A549 (cell line): ENCODE measurements at regions not wholly inside any gene's neighbourhood (a gene's known extent, or its start where the extent isn't known, plus 50 kb on each side); places are given as distances from the start of the nearest gene placed in this dataset.

ENCODE experiments used
- ATAC-seq, 2 experiments: fragments of 200-7000 bp in 1 of 2; fragments of >200 bp in 1 of 2; cut with Nextera tagmentation in 1 of 2; cut with Tn5 transposase in 1 of 2; 3 replicates each; pipeline versions ENCODE4 v1.8.0 to v1.9.1; 2018 to 2020; ENCODE audit warnings: mild to moderate bottlenecking in 1 of 2, moderate library complexity in 1 of 2
- CTCF ChIA-PET: fragments of 300-600 bp; sonication (Branson Sonifier 250); formaldehyde crosslinking; extraction: SDS; loops from one replicate; lab custom pipeline; 2021; ENCODE audit warnings: antibody characterized with exemption, inconsistent platforms; lab: Yijun Ruan, JAX
- POLR2A ChIA-PET: fragments of 350-600 bp; formaldehyde crosslinking; extraction: SDS; loops from one replicate; lab custom pipeline; 2021; ENCODE audit warnings: antibody characterized with exemption, inconsistent platforms; lab: Yijun Ruan, JAX
- DNase-seq, 2 experiments: peaks; one replicate each; pipeline versions ENCODE4 v3.0.0 to v3.0.0-alpha.2; 2011 to 2016; ENCODE audit warnings: low read depth in 1 of 2, low spot score in 1 of 2
- FAIRE-seq: peaks from 2 replicates; lab custom pipeline; 2011; peaks lifted over from hg19 to GRCh38; lab: Jason Lieb, UNC
- H3K27ac ChIP-seq, 2 experiments: fragments of >200 bp; sonication (Bioruptor Twin); formaldehyde crosslinking; 3 replicates each; pipeline ENCODE4 v1.5.1; 2016 to 2017
- H3K4me1 ChIP-seq: fragments of >200 bp; sonication (Bioruptor Twin); formaldehyde crosslinking; 3 replicates; pipeline ENCODE4 v1.6.1; 2016
- H3K4me2 ChIP-seq: fragments of >200 bp; sonication (Bioruptor Twin); formaldehyde crosslinking; 3 replicates; pipeline ENCODE4 v1.6.1; 2016
- H3K4me3 ChIP-seq: fragments of >200 bp; sonication (Bioruptor Twin); formaldehyde crosslinking; 3 replicates; pipeline ENCODE4 v1.5.1; 2016
- H3K9me3 ChIP-seq: fragments of >200 bp; sonication (Bioruptor Twin); formaldehyde crosslinking; 3 replicates; pipeline ENCODE4 v1.6.1; 2016
- BCL3 ChIP-seq: fragments of >200 bp; sonication (Bioruptor Twin); formaldehyde crosslinking; IDR thresholded peaks from 3 replicates; pipeline ENCODE4 v1.6.1; 2016
- CBX8 ChIP-seq: fragments of 200-600 bp; sonication (generic); IDR thresholded peaks from 2 replicates; pipeline ENCODE4 v1.6.1; 2016
- EHMT2 ChIP-seq: fragments of 200-600 bp; sonication (generic); IDR thresholded peaks from 2 replicates; pipeline ENCODE4 v1.6.1; 2016; ENCODE audit warnings: antibody characterized with exemption, low read depth, mild to moderate bottlenecking, moderate library complexity
- ELK1 ChIP-seq: fragments of 150-350 bp; IDR thresholded peaks from 2 replicates; pipeline ENCODE4 v1.6.1; 2014; ENCODE audit warnings: low read depth, mild to moderate bottlenecking, low read length
- HMGXB4 ChIP-seq: fragments of 250-450 bp; sonication (Bioruptor Pico); IDR thresholded peaks from 2 replicates; pipeline ENCODE4 v1.5.0; 2021; ENCODE audit warnings: mild to moderate bottlenecking, moderate library complexity, borderline replicate concordance
- HOXB5 ChIP-seq: fragments of 250-450 bp; sonication (Bioruptor Pico); IDR thresholded peaks from 2 replicates; pipeline ENCODE4 v1.5.0; 2020; ENCODE audit warnings: mild to moderate bottlenecking, moderate library complexity
- MAZ ChIP-seq: fragments of 150-350 bp; IDR thresholded peaks from 2 replicates; pipeline ENCODE4 v1.6.1; 2014; ENCODE audit warnings: antibody characterized with exemption, low read depth, low read length, borderline replicate concordance
- NFE2L2 ChIP-seq: fragments of 150-350 bp; conservative IDR thresholded peaks from 2 replicates; pipeline ENCODE4 v1.6.1; 2014; ENCODE audit warnings: low read length
- NPAS2 ChIP-seq: fragments of 250-450 bp; sonication (Bioruptor Pico); IDR thresholded peaks from 2 replicates; pipeline ENCODE4 v1.8.0; 2022; ENCODE audit warnings: mild to moderate bottlenecking, moderate library complexity, borderline replicate concordance
- NR3C1 ChIP-seq: fragments of >200 bp; sonication (Bioruptor Twin); formaldehyde crosslinking; IDR thresholded peaks from 3 replicates; pipeline ENCODE4 v1.6.1; 2017
- RCOR1 ChIP-seq: fragments of 150-350 bp; IDR thresholded peaks from 2 replicates; pipeline ENCODE4 v1.6.1; 2014; ENCODE audit warnings: antibody characterized with exemption, low read length, low read depth
- RNF2 ChIP-seq: fragments of 200-600 bp; sonication (generic); IDR thresholded peaks from 2 replicates; pipeline ENCODE4 v1.6.1; 2016; ENCODE audit warnings: low read depth, mild to moderate bottlenecking, antibody characterized with exemption, moderate library complexity, borderline replicate concordance
- SREBF2 ChIP-seq: fragments of 450-650 bp; IDR thresholded peaks from 2 replicates; pipeline ENCODE4 v1.6.1; 2014; ENCODE audit warnings: mild to moderate bottlenecking, moderate library complexity
- TFCP2L1 ChIP-seq: fragments of 250-450 bp; sonication (Bioruptor Pico); IDR thresholded peaks from 2 replicates; pipeline ENCODE4 v1.5.0; 2021; ENCODE audit warnings: mild to moderate bottlenecking
- ZC3H11A ChIP-seq: fragments of 450-650 bp; IDR thresholded peaks from 2 replicates; pipeline ENCODE4 v1.6.1; 2014; ENCODE audit warnings: antibody characterized with exemption, mild to moderate bottlenecking
- ZSCAN20 ChIP-seq: fragments of 250-450 bp; sonication (Bioruptor Pico); IDR thresholded peaks from 2 replicates; pipeline ENCODE4 v1.8.0; 2022; ENCODE audit warnings: mild to moderate bottlenecking, moderate library complexity
- WGBS: methylation state at CpG from one replicate; pipeline ENCODE4 v1.1.6; 2017; ENCODE audit errors: missing lambda C conversion rate; 5-methylcytosine and 5-hydroxymethylcytosine counted together

GRCh38 chr22:48869161-48869560, 958.5 kb downstream of the BRD1 start:
- Histone ChIP-seq H3K4me3 (no peak overlapping the region), H3K9me3 (no peaks in the 10 kb centered on the region), H3K4me2 (no peak overlapping the region), H3K27ac (no peak overlapping the region), H3K4me1 (no peaks in the 10 kb centered on the region)
- CTCF ChIA-PET: interaction anchor here (1.7 kb wide), 1 partner anchor 435 kb away, joined by 4 read pairs; no protein-coding TSS in a partner anchor
- FAIRE-seq: no peak
- POLR2A ChIA-PET: no interaction called here
- DNase-seq: no peak
- no peak for ATAC-seq
- WGBS: 48% methylated on average over 12 of the region's 12 CpGs
- TF ChIP-seq HMGXB4 (CRISPR knock-in tag) (no peak), HOXB5 (no peak), MAZ (no peak), RCOR1 (no peak), NR3C1 (no peak), EHMT2 (no peak), NPAS2 (no peak), RNF2 (no peak), ZC3H11A (no peak)
- TF ChIP-seq, all 56 proteins: peak for 0

GRCh38 chr22:48868554-48868953, 959.1 kb downstream of the BRD1 start:
- CTCF ChIA-PET: no interaction called here
- POLR2A ChIA-PET: no interaction called here

GRCh38 chr22:48867891-48868290, 959.8 kb downstream of the BRD1 start:
- ChIA-PET CTCF (no interaction called here), POLR2A (no interaction called here)
- ATAC-seq (no peak), DNase-seq (no peak), FAIRE-seq (no peak)
- no peak overlapping the region for H3K4me3 ChIP-seq
- no peak overlapping the region for H3K27ac ChIP-seq
- H3K9me3 ChIP-seq: no peaks in the 10 kb centered on the region
- H3K4me1 ChIP-seq: no peaks in the 10 kb centered on the region
- no peak overlapping the region for H3K4me2 ChIP-seq
- 45% methylated on average over 9 of the region's 10 CpGs for WGBS
- no peak for TF ChIP-seq CBX8
- TF ChIP-seq HOXB5: no peak
- TF ChIP-seq, all 56 proteins: peak for 0

More at GRCh38 chr22:48868554-48868953, 959.1 kb downstream of the BRD1 start:
- WGBS: 18% methylated on average over 6 of the region's 6 CpGs
- no peak for ATAC-seq
- no peak overlapping the region for H3K4me3 ChIP-seq
- no peaks in the 10 kb centered on the region for H3K4me1 ChIP-seq
- no peak overlapping the region for H3K27ac ChIP-seq
- FAIRE-seq: no peak
- TF ChIP-seq NFE2L2: no peak
- no peak for TF ChIP-seq BCL3
- TF ChIP-seq SREBF2: no peak
- no peak for TF ChIP-seq ELK1
- TF ChIP-seq ZC3H11A: no peak
- TF ChIP-seq MAZ: no peak
- TF ChIP-seq ZSCAN20 (CRISPR knock-in tag): no peak
- no peak for TF ChIP-seq TFCP2L1
- TF ChIP-seq, all 56 proteins: peak for 0
- H3K4me2 ChIP-seq: no peak overlapping the region
- DNase-seq: no peak
- no peaks in the 10 kb centered on the region for H3K9me3 ChIP-seq
